ENCODE measurements at regions not wholly inside any gene's neighbourhood (a gene's known extent, or its start where the extent isn't known, plus 50 kb on each side); places are given as distances from the start of the nearest gene placed in this dataset.

GRCh38 chr17:22463110-22463850 is 771.0 kb downstream of the KCNJ18 start:
- Histone ChIP-seq H3K79me2 (replicated peaks; ENCODE audit: insufficient read depth, low read length) (no peaks in the 10 kb centered on the region), H3K4me2 (ENCODE audit: low read length) (no peak overlapping the region), H3K27me3 (ENCODE audit: insufficient read depth, low read depth, low read length) (no peaks in the 10 kb centered on the region), H3F3A (ENCODE audit: insufficient read depth, low read length, poor library complexity, severe bottlenecking) (no peaks in the 10 kb centered on the region), H2AFZ (ENCODE audit: low read depth, low read length) (no peak overlapping the region), H4K20me1 (ENCODE audit: insufficient read depth) (no peaks in the 10 kb centered on the region), H3K4me3 (ENCODE audit: low read length) (no peak overlapping the region), H3K27ac (ENCODE audit: low read length) (no peak overlapping the region), H3K9ac (ENCODE audit: low read length) (no peak overlapping the region), H3K36me3 (ENCODE audit: insufficient read depth, low read length) (no peaks in the 10 kb centered on the region), H3K9me3 (ENCODE audit: low read length) (peaks cover 4% of the 10 kb centered on the region), H3K9me2 (ENCODE audit: insufficient read depth, low read length) (no peaks in the 10 kb centered on the region)
- TF ChIP-seq POLR2AphosphoS5 (IDR thresholded peaks at IDR 0.05) (no peak), TAF1 (IDR thresholded peaks at IDR 0.05; ENCODE audit: low read depth) (no peak), MXI1 (conservative IDR thresholded peaks at IDR 0.05; ENCODE audit: poor library complexity, severe bottlenecking) (no peak), EZH2 (IDR thresholded peaks at IDR 0.05; ENCODE audit: borderline replicate concordance, insufficient read depth, low read length, poor library complexity, severe bottlenecking) (no peak), EP300 (conservative IDR thresholded peaks at IDR 0.05; ENCODE audit: poor library complexity, severe bottlenecking) (no peak), SMC3 (conservative IDR thresholded peaks at IDR 0.05; ENCODE audit: poor library complexity) (no peak), RAD21 (conservative IDR thresholded peaks at IDR 0.05) (no peak), REST (IDR thresholded peaks at IDR 0.05; ENCODE audit: borderline replicate concordance) (no peak)
- TF ChIP-seq, protein P1, sequence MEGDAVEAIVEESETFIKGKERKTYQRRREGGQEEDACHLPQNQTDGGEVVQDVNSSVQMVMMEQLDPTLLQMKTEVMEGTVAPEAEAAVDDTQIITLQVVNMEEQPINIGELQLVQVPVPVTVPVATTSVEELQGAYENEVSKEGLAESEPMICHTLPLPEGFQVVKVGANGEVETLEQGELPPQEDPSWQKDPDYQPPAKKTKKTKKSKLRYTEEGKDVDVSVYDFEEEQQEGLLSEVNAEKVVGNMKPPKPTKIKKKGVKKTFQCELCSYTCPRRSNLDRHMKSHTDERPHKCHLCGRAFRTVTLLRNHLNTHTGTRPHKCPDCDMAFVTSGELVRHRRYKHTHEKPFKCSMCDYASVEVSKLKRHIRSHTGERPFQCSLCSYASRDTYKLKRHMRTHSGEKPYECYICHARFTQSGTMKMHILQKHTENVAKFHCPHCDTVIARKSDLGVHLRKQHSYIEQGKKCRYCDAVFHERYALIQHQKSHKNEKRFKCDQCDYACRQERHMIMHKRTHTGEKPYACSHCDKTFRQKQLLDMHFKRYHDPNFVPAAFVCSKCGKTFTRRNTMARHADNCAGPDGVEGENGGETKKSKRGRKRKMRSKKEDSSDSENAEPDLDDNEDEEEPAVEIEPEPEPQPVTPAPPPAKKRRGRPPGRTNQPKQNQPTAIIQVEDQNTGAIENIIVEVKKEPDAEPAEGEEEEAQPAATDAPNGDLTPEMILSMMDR (IDR thresholded peaks at IDR 0.05; ENCODE audit: poor library complexity, severe bottlenecking), result no peak

GRCh38 chr17:22464041-22464440 is 771.7 kb downstream of the KCNJ18 start:
- Histone ChIP-seq H3K9ac (ENCODE audit: low read length) (no peak overlapping the region), H3K36me3 (ENCODE audit: insufficient read depth, low read length) (no peaks in the 10 kb centered on the region), H2AFZ (ENCODE audit: low read depth, low read length) (no peak overlapping the region), H3K9me2 (ENCODE audit: insufficient read depth, low read length) (no peaks in the 10 kb centered on the region), H4K20me1 (ENCODE audit: insufficient read depth) (no peaks in the 10 kb centered on the region), H3K27ac (ENCODE audit: low read length) (no peak overlapping the region), H3K79me2 (replicated peaks; ENCODE audit: insufficient read depth, low read length) (no peaks in the 10 kb centered on the region), H3K9me3 (ENCODE audit: low read length) (peaks cover 4% of the 10 kb centered on the region), H3K4me3 (ENCODE audit: low read length) (no peak overlapping the region), H3K27me3 (ENCODE audit: insufficient read depth, low read depth, low read length) (no peaks in the 10 kb centered on the region), H3K4me2 (ENCODE audit: low read length) (no peak overlapping the region), H3F3A (ENCODE audit: insufficient read depth, low read length, poor library complexity, severe bottlenecking) (no peaks in the 10 kb centered on the region)
- no peak for TF ChIP-seq SMC3 (conservative IDR thresholded peaks at IDR 0.05; ENCODE audit: poor library complexity)
- TF ChIP-seq TAF1 (IDR thresholded peaks at IDR 0.05; ENCODE audit: low read depth), result no peak
- TF ChIP-seq EZH2 (IDR thresholded peaks at IDR 0.05; ENCODE audit: borderline replicate concordance, insufficient read depth, low read length, poor library complexity, severe bottlenecking), result no peak
- no peak for TF ChIP-seq RAD21 (conservative IDR thresholded peaks at IDR 0.05)
- no peak for TF ChIP-seq REST (IDR thresholded peaks at IDR 0.05; ENCODE audit: borderline replicate concordance)
- no peak for TF ChIP-seq POLR2AphosphoS5 (IDR thresholded peaks at IDR 0.05)
- no peak for TF ChIP-seq MXI1 (conservative IDR thresholded peaks at IDR 0.05; ENCODE audit: poor library complexity, severe bottlenecking)
